Heart left ventricle (tissue), 16 donors: ENCODE measurements at regions not wholly inside any gene's neighbourhood (a gene's known extent, or its start where the extent isn't known, plus 50 kb on each side); places are given as distances from the start of the nearest gene placed in this dataset.
A peak's percentile ranks its signal among the peaks of the same experiment; 100 is the strongest.

Experiments used
- ATAC-seq, 4 donors: fragments of 200-7000 bp; cut with Tn5 transposase; one replicate each; pipeline ENCODE4 v1.9.1; 2020 to 2022; ENCODE audit warnings: moderate library complexity in 4 of 4, mild to moderate bottlenecking in 3 of 4, moderate number of reproducible peaks in 1 of 4
- DNase-seq, 5 donors: peaks; one replicate each; pipeline ENCODE4 v3.0.0-alpha.2; 2020
- H3K27ac ChIP-seq, 12 donors: fragments of 200-600 bp; sonication (generic) in 4 of 12; one replicate each; pipeline versions ENCODE4 v1.5.0 to v1.8.0; 2016 to 2022; ENCODE audit warnings: mild to moderate bottlenecking in 2 of 12
- H3K27me3 ChIP-seq, 9 donors: fragments of 200-600 bp; sonication (generic) in 2 of 9; one replicate each; pipeline versions ENCODE4 v1.5.1 to v1.8.0; 2016 to 2022; ENCODE audit warnings: mild to moderate bottlenecking in 3 of 9
- H3K36me3 ChIP-seq, 9 donors: fragments of 200-600 bp; sonication (generic) in 2 of 9; one replicate each; pipeline versions ENCODE4 v1.5.0 to v1.8.0; 2018 to 2022; ENCODE audit warnings: mild to moderate bottlenecking in 2 of 9
- H3K4me1 ChIP-seq, 12 donors: fragments of 200-600 bp; sonication (generic) in 4 of 12; one replicate each; pipeline versions ENCODE4 v1.5.0 to v1.8.0; 2016 to 2022; ENCODE audit warnings: mild to moderate bottlenecking in 3 of 12
- H3K4me3 ChIP-seq, 12 donors: fragments of 200-600 bp; sonication (generic) in 4 of 12; one replicate each; pipeline versions ENCODE4 v1.5.0 to v1.8.0; 2017 to 2022; ENCODE audit warnings: mild to moderate bottlenecking in 9 of 12, moderate library complexity in 4 of 12
- H3K9me3 ChIP-seq, 12 donors: fragments of 200-600 bp; sonication (generic) in 4 of 12; one replicate each; pipeline versions ENCODE4 v1.5.0 to v1.8.0; 2016 to 2022; ENCODE audit warnings: mild to moderate bottlenecking in 1 of 12
- POLR2A ChIP-seq, 2 donors: fragments of 450-650 bp; IDR thresholded peaks; one replicate each; pipeline ENCODE4 v1.6.1; 2017; ENCODE audit warnings: antibody characterized with exemption in 2 of 2, mild to moderate bottlenecking in 2 of 2, moderate library complexity in 2 of 2
- WGBS, 4 donors: extraction: QIAGEN DNeasy Blood & Tissue Kit in 2 of 4; methylation state at CpG; one replicate each; pipeline versions ENCODE4 v1.1.5 to v1.1.7; 2013 to 2018; 5-methylcytosine and 5-hydroxymethylcytosine counted together
- intact Hi-C, 10 donors: fragments of 100-400 bp; cut with DNase I; formaldehyde crosslinking; loops; one replicate each; pipeline versions ENCODE4 v1.11.1 to v1.14.2; 2022
- TF ChIP-seq, protein P1 (sequence below), 12 donors: fragments of 200-600 bp; sonication (generic) in 4 of 12; IDR thresholded peaks; one replicate each; pipeline versions ENCODE4 v1.5.0 to v1.8.0; 2018 to 2022; ENCODE audit warnings: antibody characterized with exemption in 12 of 12, mild to moderate bottlenecking in 5 of 12
- donor health status: ischemic (EF 13 %, LVEDD 7.1; RV severe dilation, severe dysfunction).
- donor health status: healthy with polysubstance abuse.
- donor health status: DM: no; HTN: yes; CAD: no.
- donor health status: DM: no; HTN: no; CAD: no.
- donor health status: ischemic (EF 25% LVEDD 6.9; RV normal size, moderate dysfunction).
- donor health status: ischemic (EF 25% LVEDD 5.7; RV mildly dilated, moderate dysfunction).
- donor health status: healthy.
- donor health status: DM: yes; HTN: yes; CAD: no.
- donor health status: ischemic (EF 35%, LVEDD 5.7; RV mildly dilated, moderate dysfunction).
- donor health status: nonischemic (EF 11% LVEDD 7.7; RV severe dilation, severe dysfunction).
- donor health status: DM: yes; HTN: yes; CAD: no.
- donor health status: PGD.
- donor health status: ischemic (EF 29% LVEDD 5.4; RV normal size, mild dysfunction).
- donor health status: nonischemic (EF 23%, LVEDD 6.1; RV moderate dilation, normal function).

DNA sequence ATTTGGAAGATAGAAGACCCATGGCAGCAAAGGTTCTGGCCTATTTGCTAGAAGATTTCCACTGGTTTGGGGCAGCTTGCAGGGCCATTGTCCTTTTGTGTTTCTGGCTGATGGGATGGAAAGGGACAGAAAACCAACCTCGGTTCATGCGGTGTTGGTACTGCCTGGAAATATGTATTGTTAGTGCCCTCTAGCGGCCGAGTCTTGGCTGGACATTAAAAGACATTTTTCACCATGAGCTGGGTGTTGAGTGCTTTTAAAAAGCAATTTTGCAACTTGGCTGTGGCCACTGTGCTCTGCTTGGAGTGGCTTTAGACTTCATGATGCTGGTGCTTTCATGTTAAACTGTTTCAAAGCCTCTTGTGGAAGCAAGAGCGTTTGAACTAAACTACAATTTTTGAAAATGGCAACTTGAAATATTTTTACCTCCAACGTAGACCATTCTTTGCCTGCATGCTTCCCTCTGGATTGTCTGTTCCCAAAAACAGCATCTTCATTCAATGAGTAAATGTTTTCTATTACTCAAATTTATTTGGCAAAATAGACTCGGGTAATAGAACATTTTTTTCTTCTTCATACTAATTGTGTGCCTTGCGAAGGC, 102.7 kb upstream of the TBX5 start:
- TF ChIP-seq, protein P1, sequence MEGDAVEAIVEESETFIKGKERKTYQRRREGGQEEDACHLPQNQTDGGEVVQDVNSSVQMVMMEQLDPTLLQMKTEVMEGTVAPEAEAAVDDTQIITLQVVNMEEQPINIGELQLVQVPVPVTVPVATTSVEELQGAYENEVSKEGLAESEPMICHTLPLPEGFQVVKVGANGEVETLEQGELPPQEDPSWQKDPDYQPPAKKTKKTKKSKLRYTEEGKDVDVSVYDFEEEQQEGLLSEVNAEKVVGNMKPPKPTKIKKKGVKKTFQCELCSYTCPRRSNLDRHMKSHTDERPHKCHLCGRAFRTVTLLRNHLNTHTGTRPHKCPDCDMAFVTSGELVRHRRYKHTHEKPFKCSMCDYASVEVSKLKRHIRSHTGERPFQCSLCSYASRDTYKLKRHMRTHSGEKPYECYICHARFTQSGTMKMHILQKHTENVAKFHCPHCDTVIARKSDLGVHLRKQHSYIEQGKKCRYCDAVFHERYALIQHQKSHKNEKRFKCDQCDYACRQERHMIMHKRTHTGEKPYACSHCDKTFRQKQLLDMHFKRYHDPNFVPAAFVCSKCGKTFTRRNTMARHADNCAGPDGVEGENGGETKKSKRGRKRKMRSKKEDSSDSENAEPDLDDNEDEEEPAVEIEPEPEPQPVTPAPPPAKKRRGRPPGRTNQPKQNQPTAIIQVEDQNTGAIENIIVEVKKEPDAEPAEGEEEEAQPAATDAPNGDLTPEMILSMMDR (IDR thresholded peaks at IDR 0.05), result peak; percentile 58 to 84 (median 70)
- no peak for TF ChIP-seq POLR2A (IDR thresholded peaks at IDR 0.05)
- Histone ChIP-seq H3K27me3 (peaks cover 0 to 45% (median 3%) of the 10 kb centered on the region in 9 donors), H3K27ac (no peak overlapping the region), H3K4me3 (no peak overlapping the region), H3K4me1 (no peaks in the 10 kb centered on the region), H3K9me3 (no peaks in the 10 kb centered on the region), H3K36me3 (no peaks in the 10 kb centered on the region)
- DNase-seq, result peak; percentile 50 to 73 (median 59)
- 32 to 37% (median 35%) methylated on average over 8 of the region's 8 CpGs for WGBS, 4 donors
- intact Hi-C loops, result loop anchor here (1.0 to 10.0 kb wide), 10 partner anchors 264 to 542 kb away; partner anchors contain the start of gene RBM19 (in 3 of the 10)
- ATAC-seq, result peak in 3 of 4 donors; percentile 53 to 73 (median 68)

DNA sequence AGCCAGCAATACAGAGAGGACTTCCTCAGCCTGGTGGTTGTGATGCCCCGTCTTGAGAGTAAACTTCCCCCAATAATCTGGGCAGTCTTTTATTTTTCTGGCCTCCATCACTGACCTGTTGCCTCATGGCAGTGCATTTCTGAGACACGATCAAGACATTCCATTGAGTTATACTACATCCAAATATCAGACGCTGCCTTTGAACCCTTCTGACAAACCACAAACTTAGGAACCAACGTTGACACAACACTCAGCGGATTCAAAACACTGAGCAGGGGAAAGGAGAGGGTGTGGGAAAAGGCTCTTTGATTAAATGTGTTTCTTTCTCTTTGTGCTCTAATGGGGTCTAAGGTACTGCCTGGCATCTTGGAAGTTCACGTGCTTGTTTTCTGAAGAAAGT, 100.7 kb upstream of the TBX5 start:
- Histone ChIP-seq H3K27ac (no peak overlapping the region), H3K36me3 (no peaks in the 10 kb centered on the region), H3K4me3 (no peak overlapping the region), H3K9me3 (no peaks in the 10 kb centered on the region), H3K27me3 (peaks cover 0 to 47% (median 13%) of the 10 kb centered on the region in 9 donors), H3K4me1 (no peaks in the 10 kb centered on the region)
- intact Hi-C loops, result loop anchor here in 8 of 10 donors (2.0 to 10.0 kb wide), 6 partner anchors 262 to 539 kb away; partner anchors contain the start of gene RBM19 (in 2 of the 8)
- no peak for TF ChIP-seq POLR2A (IDR thresholded peaks at IDR 0.05)
- TF ChIP-seq, protein P1 (IDR thresholded peaks at IDR 0.05), result no peak
- 49 to 67% (median 60%) methylated on average over 6 of the region's 6 CpGs for WGBS, 4 donors
- DNase-seq (no peak), ATAC-seq (no peak)

DNA sequence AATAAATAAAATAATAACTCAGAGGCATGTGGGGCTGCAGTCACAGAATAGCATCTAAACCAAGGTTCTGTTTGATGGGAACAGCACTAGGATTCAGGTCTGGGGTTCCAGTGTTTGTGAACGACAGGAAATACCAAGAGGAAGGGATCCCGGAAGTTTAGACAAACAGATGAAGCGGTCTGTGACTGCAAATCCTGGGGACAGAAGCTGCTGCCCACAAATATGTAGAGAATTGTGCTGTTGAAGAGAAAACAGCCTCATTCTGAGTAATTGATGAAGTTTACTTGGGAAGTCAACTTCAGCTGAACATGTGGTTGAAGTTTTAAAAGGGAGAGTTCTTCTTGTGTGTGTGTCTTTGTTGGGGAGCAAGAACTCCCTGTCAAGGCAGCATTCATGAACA, 98.4 kb upstream of the TBX5 start:
- intact Hi-C loops, result loop anchor here in 5 of 10 donors (10.0 kb wide), 2 partner anchors 260 to 340 kb away; no protein-coding TSS in a partner anchor
- TF ChIP-seq POLR2A (IDR thresholded peaks at IDR 0.05), result no peak
- TF ChIP-seq, protein P1 (IDR thresholded peaks at IDR 0.05), result no peak
- H3K27ac ChIP-seq, result no peak overlapping the region
- H3K36me3 ChIP-seq, result no peaks in the 10 kb centered on the region
- 38 to 55% (median 47%) methylated on average over 3 of the region's 3 CpGs for WGBS, 4 donors
- H3K9me3 ChIP-seq, result no peaks in the 10 kb centered on the region
- ATAC-seq, result no peak
- DNase-seq, result no peak
- H3K4me1 ChIP-seq, result no peaks in the 10 kb centered on the region
- peaks cover 0 to 51% (median 22%) of the 10 kb centered on the region in 9 donors for H3K27me3 ChIP-seq
- H3K4me3 ChIP-seq, result no peak overlapping the region

DNA sequence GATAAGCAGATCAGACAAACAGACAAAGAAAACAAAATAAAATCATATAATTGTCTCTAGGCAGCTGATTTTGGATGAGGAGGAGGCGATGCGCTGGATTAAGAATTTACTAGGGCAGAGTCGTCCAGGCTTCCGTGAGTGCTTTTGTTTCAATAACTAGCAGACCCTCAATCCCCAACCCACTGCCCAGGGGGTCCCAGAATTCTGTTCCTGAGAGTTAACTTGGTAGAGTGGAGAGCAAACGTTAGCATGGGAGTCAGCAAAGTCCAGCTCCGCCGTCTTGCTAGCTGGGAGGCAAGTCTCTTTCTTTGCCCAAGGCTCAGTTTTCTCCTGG, 95.5 kb upstream of the TBX5 start:
- intact Hi-C loops, result loop anchor here in 5 of 10 donors (10.0 kb wide), 2 partner anchors 257 to 337 kb away; no protein-coding TSS in a partner anchor
- Histone ChIP-seq H3K27ac (no peak overlapping the region), H3K9me3 (no peaks in the 10 kb centered on the region), H3K36me3 (no peaks in the 10 kb centered on the region), H3K27me3 (peaks cover 0 to 62% (median 33%) of the 10 kb centered on the region in 9 donors), H3K4me1 (no peaks in the 10 kb centered on the region), H3K4me3 (no peak overlapping the region)
- no peak for TF ChIP-seq POLR2A (IDR thresholded peaks at IDR 0.05)
- TF ChIP-seq, protein P1 (IDR thresholded peaks at IDR 0.05), result no peak
- ATAC-seq (no peak), DNase-seq (no peak)
- WGBS, 4 donors, result 43 to 64% (median 53%) methylated on average over 7 of the region's 7 CpGs
